Spleen (tissue), 7 donors: ENCODE measurements at regions not wholly inside any gene's neighbourhood (a gene's known extent, or its start where the extent isn't known, plus 50 kb on each side); places are given as distances from the start of the nearest gene placed in this dataset.

Experiments
- POLR2A ChIP-seq, 3 donors: fragments of 450-650 bp; IDR thresholded peaks; one replicate each; pipeline ENCODE4 v1.5.1; 2017; ENCODE audit warnings: antibody characterized with exemption in 3 of 3, mild to moderate bottlenecking in 1 of 3
- POLR2AphosphoS5 ChIP-seq, 3 donors: sonication (generic); formaldehyde crosslinking; IDR thresholded peaks; one replicate each; pipeline ENCODE4 v1.5.1; 2017; ENCODE audit warnings: antibody characterized with exemption in 3 of 3
- TF ChIP-seq, protein P1 (sequence below), 11 experiments: fragments of 200-600 bp in 7 of 11; fragments of 450-650 bp in 4 of 11; sonication (generic) in 4 of 11; IDR thresholded peaks in 8 of 11; conservative IDR thresholded peaks in 3 of 11; 1 replicate in 7 of 11; 2 replicates in 4 of 11; pipeline versions ENCODE4 v1.4.0 to v1.8.0; 2016 to 2021; ENCODE audit warnings: antibody characterized with exemption in 11 of 11, inconsistent platforms in 4 of 11, mild to moderate bottlenecking in 1 of 11
- donor health status: DM: no; HTN: no; CAD: no; lungs with moderate emphysema.
- donor health status: DM: no; HTN: no; CAD: no.
- donor health status: DM: no; HTN: no; CAD: no.

DNA sequence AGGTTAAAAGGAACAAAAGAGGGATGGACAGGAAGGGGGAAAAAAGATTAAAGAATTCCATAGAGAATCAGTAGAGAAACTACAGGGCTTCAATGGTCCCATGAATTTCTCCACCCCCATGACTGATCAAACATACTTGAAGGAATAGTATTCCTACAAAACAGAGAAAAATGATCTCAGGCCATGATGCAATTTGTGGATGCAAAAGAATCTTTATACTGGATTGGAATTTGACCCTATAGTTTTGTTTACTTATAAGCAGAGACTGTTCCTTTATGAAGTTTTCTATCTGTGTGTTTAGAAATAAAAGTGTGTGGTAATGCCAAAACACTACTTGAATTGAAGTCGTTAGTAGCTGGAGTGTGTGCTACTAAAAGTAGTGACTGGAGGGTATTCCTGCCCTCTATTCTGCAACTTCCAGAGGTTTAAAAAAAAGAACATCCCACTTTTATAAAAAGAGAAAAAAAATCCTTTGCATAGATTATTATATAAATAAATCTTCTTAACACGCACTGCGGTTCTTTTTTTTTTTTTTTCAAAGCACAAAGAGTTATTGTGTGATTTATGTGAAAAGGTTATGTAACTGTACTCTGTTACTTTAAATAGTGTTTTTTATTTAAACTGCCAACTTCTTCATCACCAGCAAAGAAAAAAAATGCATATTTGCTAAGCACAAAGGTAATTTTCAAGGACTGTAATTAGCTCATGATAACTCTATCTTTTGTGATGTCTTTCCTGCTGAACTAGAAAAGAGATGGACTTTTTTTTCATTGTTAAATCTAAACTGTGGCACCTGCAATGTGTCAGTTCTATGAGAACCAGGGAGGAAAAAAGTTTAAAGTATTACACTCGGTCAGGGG is 214.5 kb upstream of the CITED2 start:
- TF ChIP-seq, protein P1, sequence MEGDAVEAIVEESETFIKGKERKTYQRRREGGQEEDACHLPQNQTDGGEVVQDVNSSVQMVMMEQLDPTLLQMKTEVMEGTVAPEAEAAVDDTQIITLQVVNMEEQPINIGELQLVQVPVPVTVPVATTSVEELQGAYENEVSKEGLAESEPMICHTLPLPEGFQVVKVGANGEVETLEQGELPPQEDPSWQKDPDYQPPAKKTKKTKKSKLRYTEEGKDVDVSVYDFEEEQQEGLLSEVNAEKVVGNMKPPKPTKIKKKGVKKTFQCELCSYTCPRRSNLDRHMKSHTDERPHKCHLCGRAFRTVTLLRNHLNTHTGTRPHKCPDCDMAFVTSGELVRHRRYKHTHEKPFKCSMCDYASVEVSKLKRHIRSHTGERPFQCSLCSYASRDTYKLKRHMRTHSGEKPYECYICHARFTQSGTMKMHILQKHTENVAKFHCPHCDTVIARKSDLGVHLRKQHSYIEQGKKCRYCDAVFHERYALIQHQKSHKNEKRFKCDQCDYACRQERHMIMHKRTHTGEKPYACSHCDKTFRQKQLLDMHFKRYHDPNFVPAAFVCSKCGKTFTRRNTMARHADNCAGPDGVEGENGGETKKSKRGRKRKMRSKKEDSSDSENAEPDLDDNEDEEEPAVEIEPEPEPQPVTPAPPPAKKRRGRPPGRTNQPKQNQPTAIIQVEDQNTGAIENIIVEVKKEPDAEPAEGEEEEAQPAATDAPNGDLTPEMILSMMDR (IDR thresholded peaks at IDR 0.05 in 8 of 11, conservative IDR thresholded peaks at IDR 0.05 in 3 of 11): no peak
- TF ChIP-seq POLR2A (IDR thresholded peaks at IDR 0.05): no peak
- no peak for TF ChIP-seq POLR2AphosphoS5 (IDR thresholded peaks at IDR 0.05)
